ENCODE measurements at regions not wholly inside any gene's neighbourhood (a gene's known extent, or its start where the extent isn't known, plus 50 kb on each side); places are given as distances from the start of the nearest gene placed in this dataset.

- TF ChIP-seq CTCF (IDR thresholded peaks at IDR 0.05) (no peak), POLR2A (IDR thresholded peaks at IDR 0.05) (no peak)
These were observed 905.4 kb upstream of the NDST4 start for GRCh38 chr4:116018831-116019230.

All from suprapubic skin (tissue), 3 donors.